GM21528 (cell line): ENCODE measurements at regions not wholly inside any gene's neighbourhood (a gene's known extent, or its start where the extent isn't known, plus 50 kb on each side); places are given as distances from the start of the nearest gene placed in this dataset.

Source experiments
- ATAC-seq: cut with Tn5 transposase; IDR thresholded peaks from one replicate; pipeline ENCODE4 v1.9.1; 2021; ENCODE audit warnings: mild to moderate bottlenecking, moderate library complexity; ENCODE audit not compliant: unreplicated experiment, low FRiP score

- ATAC-seq = no peak
Measured at GRCh38 chrX:7240929-7241328, 93.0 kb upstream of the PUDP start.

- ATAC-seq = no peak
Measured at GRCh38 chrX:7235071-7235470, 87.1 kb upstream of the PUDP start.

GRCh38 chrX:7233580-7234406, 85.8 kb upstream of the PUDP start:
- ATAC-seq = no peak

- no peak for ATAC-seq
Measured at GRCh38 chrX:7228226-7228625, 80.3 kb upstream of the PUDP start.

- no peak for ATAC-seq
Measured at GRCh38 chrX:7225338-7225737, 77.4 kb upstream of the PUDP start.

- ATAC-seq = no peak
Measured at GRCh38 chrX:7223271-7223670, 75.3 kb upstream of the PUDP start.

- ATAC-seq = no peak
Measured at GRCh38 chrX:7220121-7220520, 72.2 kb upstream of the PUDP start.

GRCh38 chrX:7219153-7219705, 71.3 kb upstream of the PUDP start:
- no peak for ATAC-seq

- ATAC-seq = no peak
Measured at GRCh38 chrX:7218321-7219152, 70.6 kb upstream of the PUDP start.

- no peak for ATAC-seq
Measured at GRCh38 chrX:7216981-7217587, 69.1 kb upstream of the PUDP start.

- no peak for ATAC-seq
Measured at GRCh38 chrX:7215842-7216241, 67.9 kb upstream of the PUDP start.

GRCh38 chrX:7214251-7214650, 66.3 kb upstream of the PUDP start:
- no peak for ATAC-seq

- no peak for ATAC-seq
Measured at GRCh38 chrX:7205037-7205577, 57.2 kb upstream of the PUDP start.

- ATAC-seq = no peak
Measured at GRCh38 chrX:7204619-7205018, 56.7 kb upstream of the PUDP start.

- ATAC-seq = no peak
Measured at GRCh38 chrX:7202206-7202605, 54.3 kb upstream of the PUDP start.

- no peak for ATAC-seq
Measured at GRCh38 chrX:7201496-7201895, 53.5 kb upstream of the PUDP start.

- ATAC-seq = no peak
Measured at GRCh38 chrX:7198499-7198898, 50.5 kb upstream of the PUDP start.
